ENCODE measurements at regions not wholly inside any gene's neighbourhood (a gene's known extent, or its start where the extent isn't known, plus 50 kb on each side); places are given as distances from the start of the nearest gene placed in this dataset.

- Histone ChIP-seq H3K56ac (replicated peaks; ENCODE audit: insufficient read length, low read depth, low read length) (no peak overlapping the region), H3K36me3 (ENCODE audit: control insufficient read depth in 2 of 4, insufficient read depth in 4 of 4, low read length in 3 of 4) (no peaks in the 10 kb centered on the region), H3K23me2 (ENCODE audit: low read depth, low read length) (no peaks in the 10 kb centered on the region), H3K14ac (ENCODE audit: insufficient read length) (no peak overlapping the region), H4K8ac (ENCODE audit: extremely low read depth, insufficient read depth, low read length) (no peak overlapping the region), H3K18ac (ENCODE audit: extremely low read depth, low read length) (no peak overlapping the region), H2BK120ac (replicated peaks; ENCODE audit: low read depth, low read length) (no peak overlapping the region), H2BK5ac (ENCODE audit: low read depth, low read length) (no peak overlapping the region), H3K27me3 (replicated peaks in 1 of 4; ENCODE audit: control insufficient read depth in 3 of 4, extremely low read depth in 1 of 4, insufficient read depth in 3 of 4, low read length in 3 of 4) (no peaks in the 10 kb centered on the region), H3K9ac (replicated peaks in 1 of 4; ENCODE audit: extremely low read depth in 1 of 4, low read depth in 3 of 4, low read length in 3 of 4) (no peak overlapping the region), H3K79me2 (ENCODE audit: control insufficient read depth in 1 of 2, insufficient read depth in 2 of 2, low read length in 2 of 2) (no peaks in the 10 kb centered on the region), H3K4ac (replicated peaks; ENCODE audit: insufficient read length, low read depth, low read length) (no peak overlapping the region), H3K27ac (ENCODE audit: low read depth, low read length) (no peak overlapping the region), H3K23ac (ENCODE audit: insufficient read length) (no peak overlapping the region), H2BK12ac (ENCODE audit: low read depth, low read length) (no peak overlapping the region), H3K79me1 (ENCODE audit: low read depth, low read length) (no peaks in the 10 kb centered on the region), H3K4me3 (ENCODE audit: extremely low read depth in 1 of 4, insufficient read depth in 2 of 4, low read depth in 3 of 4, low read length in 4 of 4) (no peak overlapping the region), H4K91ac (replicated peaks; ENCODE audit: insufficient read length, low read length) (no peak overlapping the region), H3K9me3 (ENCODE audit: insufficient read depth in 2 of 2, low read depth in 1 of 2, low read length in 1 of 2) (no peaks in the 10 kb centered on the region), H2BK15ac (ENCODE audit: low read length) (no peak overlapping the region), H2BK20ac (ENCODE audit: low read length) (no peak overlapping the region), H4K5ac (ENCODE audit: insufficient read length, low read depth, low read length) (no peak overlapping the region), H2AFZ (ENCODE audit: low read length) (no peak overlapping the region), H3K4me2 (ENCODE audit: insufficient read depth in 1 of 2, low read depth in 2 of 2, low read length in 2 of 2) (no peak overlapping the region), H3K4me1 (replicated peaks in 1 of 4; ENCODE audit: control insufficient read depth in 3 of 4, insufficient read depth in 4 of 4, low read length in 3 of 4) (no peaks in the 10 kb centered on the region), H4K20me1 (replicated peaks in 1 of 2; ENCODE audit: control insufficient read depth in 1 of 2, insufficient read depth in 2 of 2, low read length in 2 of 2) (no peaks in the 10 kb centered on the region), H2AK5ac (ENCODE audit: low read depth, low read length) (no peak overlapping the region)
- DNase-seq (ENCODE audit: low read depth in 1 of 2, low spot score in 2 of 2) (no peak), FAIRE-seq (no peak)
- ChIA-PET POLR2A (ENCODE audit: partially characterized antibody) (no interaction called here), CTCF (ENCODE audit: partially characterized antibody) (no interaction called here)
- no peak for TF ChIP-seq BCL11A (IDR thresholded peaks at IDR 0.05; ENCODE audit: low read depth in 2 of 2, low read length in 2 of 2)
- no peak for TF ChIP-seq CHD2 (IDR thresholded peaks at IDR 0.05; ENCODE audit: low read length)
- no peak for TF ChIP-seq POLR2A (IDR thresholded peaks at IDR 0.05; ENCODE audit: control extremely low read depth in 1 of 2, low read depth in 2 of 2, low read length in 2 of 2)
- TF ChIP-seq SAP30 (IDR thresholded peaks at IDR 0.05; ENCODE audit: insufficient read depth, insufficient replicate concordance, low read length), result no peak
- no peak for TF ChIP-seq HDAC6 (IDR thresholded peaks at IDR 0.05; ENCODE audit: low read depth, low read length)
- TF ChIP-seq, protein P1, sequence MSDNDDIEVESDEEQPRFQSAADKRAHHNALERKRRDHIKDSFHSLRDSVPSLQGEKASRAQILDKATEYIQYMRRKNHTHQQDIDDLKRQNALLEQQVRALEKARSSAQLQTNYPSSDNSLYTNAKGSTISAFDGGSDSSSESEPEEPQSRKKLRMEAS (IDR thresholded peaks at IDR 0.05), result no peak
- no peak for TF ChIP-seq NRF1 (IDR thresholded peaks at IDR 0.05; ENCODE audit: low read depth, low read length)
- TF ChIP-seq JUN (IDR thresholded peaks at IDR 0.05; ENCODE audit: low read depth, low read length), result no peak
- TF ChIP-seq TAF7 (optimal IDR thresholded peaks at IDR 0.05; ENCODE audit: borderline replicate concordance, low read depth, low read length), result no peak
- TF ChIP-seq KDM4A (IDR thresholded peaks at IDR 0.05; ENCODE audit: low read depth, low read length, severe bottlenecking), result no peak
- TF ChIP-seq FOSL1 (IDR thresholded peaks at IDR 0.05; ENCODE audit: insufficient read depth, low read depth, low read length), result no peak
- no peak for TF ChIP-seq CHD1 (IDR thresholded peaks at IDR 0.05; ENCODE audit: low read depth, low read length)
- TF ChIP-seq SP4 (IDR thresholded peaks at IDR 0.05; ENCODE audit: low read length), result no peak
- no peak for TF ChIP-seq EGR1 (IDR thresholded peaks at IDR 0.05; ENCODE audit: borderline replicate concordance, low read depth, low read length)
- TF ChIP-seq TBP (IDR thresholded peaks at IDR 0.05; ENCODE audit: low read depth, low read length), result no peak
- no peak for TF ChIP-seq POU5F1 (IDR thresholded peaks at IDR 0.05; ENCODE audit: low read depth, low read length)
- TF ChIP-seq SIN3A (conservative IDR thresholded peaks at IDR 0.05 in 1 of 2, IDR thresholded peaks at IDR 0.05 in 1 of 2; ENCODE audit: low read depth in 1 of 2, low read length in 2 of 2), result no peak
Measured at GRCh38 chr9:30746589-30746988, 1637.9 kb upstream of the ACO1 start.
